ENCODE measurements at regions not wholly inside any gene's neighbourhood (a gene's known extent, or its start where the extent isn't known, plus 50 kb on each side); places are given as distances from the start of the nearest gene placed in this dataset.

- no peak overlapping the region for H3K9ac ChIP-seq
- H3K4me2 ChIP-seq: no peak overlapping the region
- H2AFZ ChIP-seq (ENCODE audit: low read depth): no peak overlapping the region
- no peaks in the 10 kb centered on the region for H4K20me1 ChIP-seq (ENCODE audit: insufficient read depth)
- no peaks in the 10 kb centered on the region for H3K36me3 ChIP-seq (ENCODE audit: insufficient read depth)
- H3K27me3 ChIP-seq (ENCODE audit: insufficient read depth, low read depth): peaks cover 5% of the 10 kb centered on the region; the same call in 1 of the 2 replicates
- no peak overlapping the region for H3K27ac ChIP-seq
- TF ChIP-seq CTCF (conservative IDR thresholded peaks at IDR 0.05; ENCODE audit: low read depth, low read length): no peak
- no peaks in the 10 kb centered on the region for H3K4me1 ChIP-seq (ENCODE audit: low read depth, poor library complexity, severe bottlenecking)
- H3K79me2 ChIP-seq (ENCODE audit: insufficient read depth, low read depth): no peaks in the 10 kb centered on the region
- no peak overlapping the region for H3K4me3 ChIP-seq (IDR thresholded peaks at IDR 0.05; ENCODE audit: insufficient read depth, low read depth, low read length)
Measured at GRCh38 chr10:131777162-131777561, 123.6 kb upstream of the PPP2R2D start.

GRCh38 chr10:131777921-131778320 lies 122.9 kb upstream of the PPP2R2D start:
- no peaks in the 10 kb centered on the region for H3K79me2 ChIP-seq (ENCODE audit: insufficient read depth, low read depth)
- H3K4me3 ChIP-seq (IDR thresholded peaks at IDR 0.05; ENCODE audit: insufficient read depth, low read depth, low read length): no peak overlapping the region
- no peak overlapping the region for H2AFZ ChIP-seq (ENCODE audit: low read depth)
- peaks cover 5% of the 10 kb centered on the region; the same call in 1 of the 2 replicates for H3K27me3 ChIP-seq (ENCODE audit: insufficient read depth, low read depth)
- no peak overlapping the region for H3K27ac ChIP-seq
- H3K4me1 ChIP-seq (ENCODE audit: low read depth, poor library complexity, severe bottlenecking): no peaks in the 10 kb centered on the region
- H3K9ac ChIP-seq: no peak overlapping the region
- no peak for TF ChIP-seq CTCF (conservative IDR thresholded peaks at IDR 0.05; ENCODE audit: low read depth, low read length)
- no peaks in the 10 kb centered on the region for H4K20me1 ChIP-seq (ENCODE audit: insufficient read depth)
- no peaks in the 10 kb centered on the region for H3K36me3 ChIP-seq (ENCODE audit: insufficient read depth)
- no peak overlapping the region for H3K4me2 ChIP-seq

- Histone ChIP-seq H3K27ac (no peak overlapping the region), H3K4me1 (ENCODE audit: low read depth, poor library complexity, severe bottlenecking) (no peaks in the 10 kb centered on the region), H3K36me3 (ENCODE audit: insufficient read depth) (no peaks in the 10 kb centered on the region), H3K4me3 (IDR thresholded peaks at IDR 0.05; ENCODE audit: insufficient read depth, low read depth, low read length) (no peak overlapping the region), H2AFZ (ENCODE audit: low read depth) (no peak overlapping the region), H3K4me2 (no peak overlapping the region), H3K9ac (no peak overlapping the region), H3K79me2 (ENCODE audit: insufficient read depth, low read depth) (no peaks in the 10 kb centered on the region), H3K27me3 (ENCODE audit: insufficient read depth, low read depth) (peaks cover 5% of the 10 kb centered on the region; the same call in 1 of the 2 replicates), H4K20me1 (ENCODE audit: insufficient read depth) (no peaks in the 10 kb centered on the region)
- no peak for TF ChIP-seq CTCF (conservative IDR thresholded peaks at IDR 0.05; ENCODE audit: low read depth, low read length)
Measured at GRCh38 chr10:131778385-131778784, 122.4 kb upstream of the PPP2R2D start.

GRCh38 chr10:131778842-131779241 lies 122.0 kb upstream of the PPP2R2D start:
- no peaks in the 10 kb centered on the region for H3K36me3 ChIP-seq (ENCODE audit: insufficient read depth)
- H3K27me3 ChIP-seq (ENCODE audit: insufficient read depth, low read depth): peaks cover 4% of the 10 kb centered on the region; the same call in 1 of the 2 replicates
- no peaks in the 10 kb centered on the region for H4K20me1 ChIP-seq (ENCODE audit: insufficient read depth)
- no peaks in the 10 kb centered on the region for H3K4me1 ChIP-seq (ENCODE audit: low read depth, poor library complexity, severe bottlenecking)
- H3K4me3 ChIP-seq (IDR thresholded peaks at IDR 0.05; ENCODE audit: insufficient read depth, low read depth, low read length): no peak overlapping the region
- no peaks in the 10 kb centered on the region for H3K79me2 ChIP-seq (ENCODE audit: insufficient read depth, low read depth)
- no peak overlapping the region for H3K4me2 ChIP-seq
- no peak overlapping the region for H3K9ac ChIP-seq
- TF ChIP-seq CTCF (conservative IDR thresholded peaks at IDR 0.05; ENCODE audit: low read depth, low read length): no peak
- no peak overlapping the region for H3K27ac ChIP-seq
- no peak overlapping the region for H2AFZ ChIP-seq (ENCODE audit: low read depth)
